Upper lobe of left lung (tissue), 6 donors: ENCODE measurements at regions not wholly inside any gene's neighbourhood (a gene's known extent, or its start where the extent isn't known, plus 50 kb on each side); places are given as distances from the start of the nearest gene placed in this dataset.

Experiments used
- ATAC-seq, 2 donors: fragments of 200-7000 bp; cut with Tn5 transposase; one replicate each; pipeline ENCODE4 v1.9.1; 2022; ENCODE audit warnings: mild to moderate bottlenecking in 2 of 2, moderate library complexity in 2 of 2; ENCODE audit not compliant: low FRiP score in 2 of 2
- DNase-seq, 2 donors: peaks; one replicate each; pipeline ENCODE4 v3.0.0-alpha.2; 2019 to 2020
- H3K27ac ChIP-seq, 4 donors: fragments of 200-600 bp; sonication (generic); one replicate each; pipeline ENCODE4 v1.5.1; 2016 to 2019
- H3K27me3 ChIP-seq, 4 donors: fragments of 200-600 bp; sonication (generic); one replicate each; pipeline ENCODE4 v1.5.1; 2017 to 2019
- H3K36me3 ChIP-seq, 4 donors: fragments of 200-600 bp; sonication (generic); one replicate each; pipeline ENCODE4 v1.5.1; 2016 to 2019
- H3K4me1 ChIP-seq, 4 donors: fragments of 200-600 bp; sonication (generic); one replicate each; pipeline ENCODE4 v1.5.1; 2018 to 2019
- H3K4me3 ChIP-seq, 4 donors: fragments of 200-600 bp; sonication (generic); one replicate each; pipeline ENCODE4 v1.5.1; 2017 to 2019; ENCODE audit warnings: mild to moderate bottlenecking in 2 of 4, moderate library complexity in 1 of 4
- H3K9me3 ChIP-seq, 4 donors: fragments of 200-600 bp; sonication (generic); one replicate each; pipeline ENCODE4 v1.5.1; 2018 to 2019
- CTCF ChIP-seq, 6 experiments: fragments of 450-650 bp in 4 of 6; fragments of 200-600 bp in 2 of 6; sonication (generic) in 2 of 6; IDR thresholded peaks; one replicate each; pipeline ENCODE4 v1.5.1; 2016 to 2019; ENCODE audit warnings: antibody characterized with exemption in 6 of 6
- EP300 ChIP-seq, 4 donors: sonication (generic); formaldehyde crosslinking; IDR thresholded peaks; one replicate each; pipeline ENCODE4 v1.5.1; 2017; ENCODE audit warnings: antibody characterized with exemption in 4 of 4, control low read depth in 2 of 4
- POLR2A ChIP-seq, 4 donors: fragments of 450-650 bp; IDR thresholded peaks; one replicate each; pipeline ENCODE4 v1.5.1; 2016 to 2017; ENCODE audit warnings: antibody characterized with exemption in 4 of 4, mild to moderate bottlenecking in 2 of 4
- POLR2AphosphoS5 ChIP-seq, 2 donors: sonication (generic); formaldehyde crosslinking; IDR thresholded peaks; one replicate each; pipeline ENCODE4 v1.5.1; 2017; ENCODE audit warnings: antibody characterized with exemption in 2 of 2
- WGBS, 2 donors: methylation state at CpG; one replicate each; pipeline ENCODE4 v1.1.5; 2017 to 2018; 5-methylcytosine and 5-hydroxymethylcytosine counted together
- donor health status: DM: no; HTN: no; CAD: no; lungs with moderate emphysema.
- donor health status: DM: no; HTN: yes; CAD: no; lungs with severe emphysema.

DNA sequence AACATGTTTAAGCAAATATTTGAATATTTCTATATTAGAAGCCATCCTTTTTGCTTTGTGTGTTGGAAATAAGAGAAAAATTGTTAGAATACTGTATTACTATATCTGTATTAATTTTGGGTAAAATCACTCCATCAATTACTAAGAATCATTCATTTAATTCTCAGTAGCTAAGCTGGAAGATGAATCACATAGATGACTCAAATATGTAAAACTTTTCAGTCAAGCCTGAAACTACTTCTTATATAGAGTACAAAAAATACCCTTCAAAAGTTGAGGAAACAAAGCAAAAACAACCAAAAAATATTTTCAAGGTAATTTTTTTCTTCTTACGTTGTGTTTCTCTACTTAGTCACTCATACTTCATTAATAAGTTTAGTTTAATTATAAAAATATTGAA lies 205.7 kb upstream of the ROBO1 start:
- H3K27ac ChIP-seq, result no peak overlapping the region

DNA sequence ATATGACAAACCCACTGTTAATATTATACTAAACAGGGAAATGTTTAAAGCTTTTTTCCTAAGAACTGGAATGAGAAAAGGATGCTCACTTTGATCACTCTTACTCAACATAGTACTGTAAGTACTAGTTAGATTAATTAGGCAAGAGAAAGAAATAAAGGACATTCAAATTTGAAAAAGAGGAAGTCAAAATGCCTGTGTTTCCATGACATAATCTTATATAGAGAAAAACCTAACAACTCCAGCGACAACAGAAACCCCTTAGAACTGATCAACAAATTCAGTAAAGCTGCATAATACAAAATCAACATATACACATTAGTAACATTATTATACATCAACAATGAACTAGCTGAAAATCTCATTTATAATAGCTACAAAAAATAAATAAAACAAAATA lies 200.6 kb upstream of the ROBO1 start:
- ATAC-seq (no peak), DNase-seq (no peak)
- no peaks in the 10 kb centered on the region for H3K4me1 ChIP-seq
- H3K9me3 ChIP-seq, result no peaks in the 10 kb centered on the region
- 74 to 79% methylated on average over 1 of the region's 1 CpG for WGBS, 2 donors
- H3K4me3 ChIP-seq, result no peak overlapping the region
- no peaks in the 10 kb centered on the region for H3K36me3 ChIP-seq
- H3K27ac ChIP-seq, result no peak overlapping the region
- TF ChIP-seq EP300 (IDR thresholded peaks at IDR 0.05) (no peak), POLR2AphosphoS5 (IDR thresholded peaks at IDR 0.05) (no peak), POLR2A (IDR thresholded peaks at IDR 0.05) (no peak), CTCF (IDR thresholded peaks at IDR 0.05) (no peak)
- no peaks in the 10 kb centered on the region for H3K27me3 ChIP-seq

More for the DNA sequence above, 205.7 kb upstream of the ROBO1 start:
- no peaks in the 10 kb centered on the region for H3K9me3 ChIP-seq
- H3K4me1 ChIP-seq, result no peaks in the 10 kb centered on the region
- DNase-seq (no peak), ATAC-seq (no peak)
- WGBS, 2 donors, result 90 to 94% methylated on average over 1 of the region's 1 CpG
- H3K36me3 ChIP-seq, result no peaks in the 10 kb centered on the region
- H3K27me3 ChIP-seq, result no peaks in the 10 kb centered on the region
- TF ChIP-seq POLR2AphosphoS5 (IDR thresholded peaks at IDR 0.05), result no peak
- no peak for TF ChIP-seq CTCF (IDR thresholded peaks at IDR 0.05)
- TF ChIP-seq POLR2A (IDR thresholded peaks at IDR 0.05), result no peak
- no peak for TF ChIP-seq EP300 (IDR thresholded peaks at IDR 0.05)
- H3K4me3 ChIP-seq, result no peak overlapping the region

DNA sequence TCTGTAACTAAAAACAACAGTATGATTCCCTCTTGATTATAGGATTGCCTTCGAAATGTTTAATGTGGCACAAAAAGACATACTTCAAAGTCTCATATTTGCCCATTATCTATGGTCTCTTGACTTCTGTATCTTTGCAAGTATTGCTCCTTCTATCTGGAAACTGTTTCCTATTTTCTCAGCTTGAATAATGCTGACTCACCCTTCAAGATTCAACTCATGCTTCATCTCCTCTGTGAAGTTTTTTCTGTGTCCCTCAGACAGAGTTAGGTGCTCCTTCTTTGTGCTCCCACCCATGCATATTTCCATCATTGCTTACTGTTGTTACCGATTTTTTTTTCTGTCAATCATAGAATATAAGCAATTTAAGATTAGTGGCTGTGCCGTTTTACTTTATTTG lies 192.8 kb upstream of the ROBO1 start:
- WGBS, 2 donors, result 74 to 77% methylated on average over 3 of the region's 3 CpGs
- TF ChIP-seq POLR2A (IDR thresholded peaks at IDR 0.05) (no peak), CTCF (IDR thresholded peaks at IDR 0.05) (no peak), EP300 (IDR thresholded peaks at IDR 0.05) (no peak), POLR2AphosphoS5 (IDR thresholded peaks at IDR 0.05) (no peak)
- H3K27me3 ChIP-seq, result no peaks in the 10 kb centered on the region

GRCh38 chr3:79957066-79957465 lies 189.3 kb upstream of the ROBO1 start:
- H3K4me3 ChIP-seq, result no peak overlapping the region
- no peak for ATAC-seq

More for the DNA sequence above, 192.8 kb upstream of the ROBO1 start:
- Histone ChIP-seq H3K4me1 (no peaks in the 10 kb centered on the region), H3K27ac (no peak overlapping the region), H3K36me3 (no peaks in the 10 kb centered on the region), H3K9me3 (no peaks in the 10 kb centered on the region), H3K4me3 (no peak overlapping the region)
- ATAC-seq (no peak), DNase-seq (no peak)

More at GRCh38 chr3:79957066-79957465, 189.3 kb upstream of the ROBO1 start:
- H3K27me3 ChIP-seq, result no peaks in the 10 kb centered on the region
- no peaks in the 10 kb centered on the region for H3K9me3 ChIP-seq
- no peaks in the 10 kb centered on the region for H3K4me1 ChIP-seq
- H3K36me3 ChIP-seq, result no peaks in the 10 kb centered on the region
- no peak overlapping the region for H3K27ac ChIP-seq
- 75 to 77% methylated on average over 6 of the region's 6 CpGs for WGBS, 2 donors
- no peak for DNase-seq
- no peak for TF ChIP-seq CTCF (IDR thresholded peaks at IDR 0.05)
- TF ChIP-seq POLR2A (IDR thresholded peaks at IDR 0.05), result no peak
- no peak for TF ChIP-seq EP300 (IDR thresholded peaks at IDR 0.05)
- TF ChIP-seq POLR2AphosphoS5 (IDR thresholded peaks at IDR 0.05), result no peak
